Caco-2 (cell line): ENCODE measurements at regions not wholly inside any gene's neighbourhood (a gene's known extent, or its start where the extent isn't known, plus 50 kb on each side); places are given as distances from the start of the nearest gene placed in this dataset.
A peak's percentile ranks its signal among the peaks of the same experiment; 100 is the strongest.

Experiments
- BruUV-seq: library from RNA; stranded (reverse); fragments of 400-500 nt; replicated peaks from 2 replicates; lab custom pipeline; 2021; lab: Mats Ljungman, UMichigan
- CTCF ChIA-PET: fragments of 300-600 bp; sonication (Branson Sonifier 250); formaldehyde crosslinking; loops from one replicate; lab custom pipeline; 2022; ENCODE audit warnings: antibody characterized with exemption; lab: Charles Lee
- POLR2A ChIA-PET: fragments of 300-600 bp; sonication (Branson Sonifier 250); formaldehyde crosslinking; loops from one replicate; lab custom pipeline; 2022; ENCODE audit warnings: antibody characterized with exemption; lab: Charles Lee
- DNase-seq, 2 experiments: peaks; one replicate each; pipeline versions ENCODE4 v3.0.0 to v3.0.0-alpha.2; 2020 to 2022
- H3K27me3 ChIP-seq: replicated peaks from 2 replicates; pipeline ENCODE4 v1.6.0; 2011; ENCODE audit warnings: low read length; ENCODE audit not compliant: control insufficient read depth, insufficient read depth
- H3K36me3 ChIP-seq: 2 replicates; pipeline ENCODE4 v1.5.1; 2011; ENCODE audit warnings: low read length; ENCODE audit not compliant: control insufficient read depth, insufficient read depth
- H3K4me1 ChIP-seq: fragments of 250-450 bp; sonication (Bioruptor Pico); 2 replicates; pipeline ENCODE4 v1.5.1; 2020; ENCODE audit warnings: mild to moderate bottlenecking
- H3K4me3 ChIP-seq: 2 replicates; pipeline ENCODE4 v1.5.1; 2011; ENCODE audit warnings: low read depth, mild to moderate bottlenecking, control low read depth, low read length
- H3K9me3 ChIP-seq: fragments of 250-450 bp; sonication (Bioruptor Pico); 2 replicates; pipeline ENCODE4 v1.5.1; 2020; ENCODE audit warnings: mild to moderate bottlenecking, moderate library complexity
- H3K27ac Mint-ChIP-seq: one replicate; pipeline ENCODE4 v1.8.0; 2022; ENCODE audit warnings: mixed read lengths; ENCODE audit not compliant: unreplicated experiment
- H3K27me3 Mint-ChIP-seq: one replicate; pipeline ENCODE4 v1.8.0; 2022; ENCODE audit warnings: mixed read lengths; ENCODE audit not compliant: insufficient read depth, unreplicated experiment
- H3K36me3 Mint-ChIP-seq: one replicate; pipeline ENCODE4 v1.8.0; 2022; ENCODE audit warnings: mild to moderate bottlenecking, mixed read lengths; ENCODE audit not compliant: insufficient read depth, unreplicated experiment
- H3K4me1 Mint-ChIP-seq: one replicate; pipeline ENCODE4 v1.8.0; 2022; ENCODE audit warnings: low read depth, mixed read lengths; ENCODE audit not compliant: unreplicated experiment
- H3K4me3 Mint-ChIP-seq: one replicate; pipeline ENCODE4 v1.8.0; 2022; ENCODE audit warnings: mild to moderate bottlenecking, moderate library complexity, mixed read lengths; ENCODE audit not compliant: unreplicated experiment
- H3K9me3 Mint-ChIP-seq: one replicate; pipeline ENCODE4 v1.8.0; 2022; ENCODE audit warnings: mixed read lengths; ENCODE audit not compliant: unreplicated experiment
- intact Hi-C: fragments of 100-400 bp; cut with micrococcal nuclease; formaldehyde crosslinking; loops from one replicate; pipeline ENCODE4 v1.10.0; 2022; ENCODE audit not compliant: unreplicated experiment
- TF ChIP-seq, protein P1 (sequence below), 2 experiments: fragments of 200-600 bp in 1 of 2; IDR thresholded peaks; 1 replicate in 1 of 2; 2 replicates in 1 of 2; pipeline versions ENCODE4 v1.5.1 to v1.8.0; 2011 to 2022; ENCODE audit warnings: antibody characterized with exemption in 1 of 2, control low read depth in 1 of 2, inconsistent platforms in 1 of 2, low read depth in 1 of 2, low read length in 1 of 2, mild to moderate bottlenecking in 1 of 2, moderate library complexity in 1 of 2; ENCODE audit not compliant: insufficient read depth in 1 of 2, severe bottlenecking in 1 of 2, unreplicated experiment in 1 of 2

DNA sequence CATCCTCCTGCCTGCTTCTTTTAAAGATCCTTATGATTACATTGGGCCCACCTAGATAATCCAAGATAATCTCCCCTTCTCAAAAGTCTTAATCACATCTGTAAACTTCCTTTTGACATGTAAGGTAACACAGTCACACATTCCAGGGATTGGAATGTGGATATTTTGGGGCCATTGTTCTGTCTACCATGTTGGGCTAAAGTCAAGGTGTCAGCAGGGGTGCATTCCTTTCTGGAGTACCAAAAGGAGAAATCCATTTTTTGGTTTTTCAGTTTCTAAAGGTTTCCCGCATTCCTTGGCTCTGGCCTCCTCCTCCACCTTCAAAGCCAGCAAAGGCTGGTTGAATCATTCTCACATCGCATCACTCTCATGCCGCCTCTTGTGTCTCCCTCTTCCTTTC, 197.6 kb upstream of the NFE2L3 start:
- CTCF ChIA-PET: no interaction called here
- TF ChIP-seq, protein P1, sequence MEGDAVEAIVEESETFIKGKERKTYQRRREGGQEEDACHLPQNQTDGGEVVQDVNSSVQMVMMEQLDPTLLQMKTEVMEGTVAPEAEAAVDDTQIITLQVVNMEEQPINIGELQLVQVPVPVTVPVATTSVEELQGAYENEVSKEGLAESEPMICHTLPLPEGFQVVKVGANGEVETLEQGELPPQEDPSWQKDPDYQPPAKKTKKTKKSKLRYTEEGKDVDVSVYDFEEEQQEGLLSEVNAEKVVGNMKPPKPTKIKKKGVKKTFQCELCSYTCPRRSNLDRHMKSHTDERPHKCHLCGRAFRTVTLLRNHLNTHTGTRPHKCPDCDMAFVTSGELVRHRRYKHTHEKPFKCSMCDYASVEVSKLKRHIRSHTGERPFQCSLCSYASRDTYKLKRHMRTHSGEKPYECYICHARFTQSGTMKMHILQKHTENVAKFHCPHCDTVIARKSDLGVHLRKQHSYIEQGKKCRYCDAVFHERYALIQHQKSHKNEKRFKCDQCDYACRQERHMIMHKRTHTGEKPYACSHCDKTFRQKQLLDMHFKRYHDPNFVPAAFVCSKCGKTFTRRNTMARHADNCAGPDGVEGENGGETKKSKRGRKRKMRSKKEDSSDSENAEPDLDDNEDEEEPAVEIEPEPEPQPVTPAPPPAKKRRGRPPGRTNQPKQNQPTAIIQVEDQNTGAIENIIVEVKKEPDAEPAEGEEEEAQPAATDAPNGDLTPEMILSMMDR (IDR thresholded peaks at IDR 0.05; ENCODE audit: insufficient read depth in 1 of 2, low read depth in 1 of 2, low read length in 1 of 2, severe bottlenecking in 1 of 2, unreplicated experiment in 1 of 2): no peak
- Histone ChIP-seq H3K27me3 (no peaks in the 10 kb centered on the region), H3K4me3 (no peak overlapping the region), H3K9me3 (no peaks in the 10 kb centered on the region), H3K4me1 (peaks cover 11% of the 10 kb centered on the region; the same call in 1 of the 2 replicates), H3K36me3 (no peaks in the 10 kb centered on the region)
- Mint-ChIP-seq H3K4me1 (peaks cover 19% of the 10 kb centered on the region), H3K27ac (no peak overlapping the region), H3K4me3 (no peak overlapping the region), H3K27me3 (no peaks in the 10 kb centered on the region), H3K36me3 (peaks cover 6% of the 10 kb centered on the region), H3K9me3 (peaks cover 13% of the 10 kb centered on the region)
- no TSS peak for BruUV-seq
- no peak for DNase-seq
- intact Hi-C loops: loop anchor here (5.0 kb wide), 2 partner anchors 33 to 62 kb away; no protein-coding TSS in a partner anchor
- POLR2A ChIA-PET: no interaction called here

DNA sequence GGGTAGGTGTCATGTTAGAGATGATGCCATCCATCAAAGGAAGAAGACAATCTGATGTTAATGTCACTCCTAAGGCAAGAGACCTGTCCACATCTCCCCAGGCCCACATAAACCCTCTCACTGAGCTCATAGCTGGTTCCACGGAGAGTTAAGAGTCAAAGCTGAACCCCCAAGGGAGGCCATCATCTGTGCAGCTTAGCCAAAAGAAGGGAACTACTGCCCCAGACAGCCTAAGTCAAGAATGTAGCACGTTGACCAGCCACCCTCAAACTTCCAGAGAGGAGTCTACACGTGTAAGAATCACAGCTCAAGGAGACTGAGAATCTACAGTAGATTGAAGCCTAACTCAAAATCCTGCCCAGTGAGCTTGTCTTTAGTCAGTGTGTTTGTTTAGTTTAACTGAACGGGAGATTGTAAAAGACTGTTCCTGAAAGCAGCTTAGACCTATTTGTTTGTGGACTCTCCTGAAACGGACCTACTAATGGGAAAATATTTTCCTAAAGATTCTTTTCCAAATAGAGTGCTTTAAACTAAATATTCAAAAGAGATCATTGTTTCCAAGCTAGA, 192.7 kb upstream of the NFE2L3 start:
- no peak overlapping the region for H3K4me3 Mint-ChIP-seq

DNA sequence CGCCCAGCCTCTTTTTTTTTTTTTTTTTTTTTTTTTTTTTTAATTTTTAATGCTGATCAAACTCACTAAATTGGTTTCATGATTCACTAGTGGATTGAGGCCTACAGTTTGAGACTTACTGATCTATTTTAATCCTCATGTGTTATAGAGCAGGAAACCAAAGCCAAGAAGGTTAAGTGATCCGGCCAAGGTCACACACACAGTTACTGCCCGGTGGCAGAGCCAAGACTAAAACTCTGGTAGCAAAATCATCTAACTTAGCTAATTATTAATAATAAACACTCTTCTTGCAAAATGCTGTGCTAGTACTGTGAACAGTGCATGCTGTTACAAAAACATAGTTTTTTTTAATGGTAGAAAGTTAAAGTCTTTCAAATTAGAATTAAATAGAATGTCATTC, 188.3 kb upstream of the NFE2L3 start:
- intact Hi-C loops: no loop called here
- Histone ChIP-seq H3K27me3 (no peaks in the 10 kb centered on the region), H3K36me3 (no peaks in the 10 kb centered on the region), H3K4me3 (no peak overlapping the region), H3K4me1 (no peaks in the 10 kb centered on the region), H3K9me3 (no peaks in the 10 kb centered on the region)
- ChIA-PET POLR2A (no interaction called here), CTCF (interaction anchor here (0.6 kb wide), 1 partner anchor 26 kb away, joined by 7 read pairs; no protein-coding TSS in a partner anchor)
- Mint-ChIP-seq H3K27me3 (no peaks in the 10 kb centered on the region), H3K4me3 (no peak overlapping the region), H3K27ac (no peak overlapping the region), H3K36me3 (no peaks in the 10 kb centered on the region), H3K9me3 (no peaks in the 10 kb centered on the region), H3K4me1 (peaks cover 9% of the 10 kb centered on the region)
- BruUV-seq: no TSS peak
- TF ChIP-seq, protein P1 (IDR thresholded peaks at IDR 0.05; ENCODE audit: insufficient read depth in 1 of 2, low read depth in 1 of 2, low read length in 1 of 2, severe bottlenecking in 1 of 2, unreplicated experiment in 1 of 2): no peak
- no peak for DNase-seq

More for the DNA sequence above, 192.7 kb upstream of the NFE2L3 start:
- BruUV-seq: no TSS peak
- Histone ChIP-seq H3K27me3 (no peaks in the 10 kb centered on the region), H3K4me3 (no peak overlapping the region), H3K36me3 (no peaks in the 10 kb centered on the region), H3K9me3 (no peaks in the 10 kb centered on the region), H3K4me1 (0 out of 2 replicates have a peak, but pooled peaks cover 1% of the 10 kb centered on the region)
- intact Hi-C loops: no loop called here
- Mint-ChIP-seq H3K27me3 (no peaks in the 10 kb centered on the region), H3K27ac (no peak overlapping the region), H3K4me1 (peaks cover 9% of the 10 kb centered on the region), H3K9me3 (peaks cover 8% of the 10 kb centered on the region), H3K36me3 (no peaks in the 10 kb centered on the region)
- POLR2A ChIA-PET: no interaction called here
- DNase-seq: peak in 1 of 2 experiments; percentile 5
- CTCF ChIA-PET: no interaction called here
- TF ChIP-seq, protein P1 (IDR thresholded peaks at IDR 0.05; ENCODE audit: insufficient read depth in 1 of 2, low read depth in 1 of 2, low read length in 1 of 2, severe bottlenecking in 1 of 2, unreplicated experiment in 1 of 2): no peak
